OCI-LY1 (cell line): ENCODE measurements at regions not wholly inside any gene's neighbourhood (a gene's known extent, or its start where the extent isn't known, plus 50 kb on each side); places are given as distances from the start of the nearest gene placed in this dataset.

Experiments
- H2AFZ ChIP-seq: fragments of 200-600 bp; sonication (generic), shearing (Covaris generic); 2 replicates; pipeline ENCODE4 v1.6.0; 2014; ENCODE audit warnings: antibody characterized with exemption, mild to moderate bottlenecking, low read length
- H3F3A ChIP-seq: fragments of 200-600 bp; sonication (generic), shearing (Covaris generic); 2 replicates; pipeline ENCODE4 v1.6.0; 2014; ENCODE audit warnings: mild to moderate bottlenecking, antibody characterized with exemption, low read length, moderate library complexity; ENCODE audit not compliant: insufficient read depth
- H3K27ac ChIP-seq: fragments of 200-600 bp; sonication (generic); 2 replicates; pipeline ENCODE4 v1.5.1; 2014; ENCODE audit warnings: low read length, mixed run types, mild to moderate bottlenecking, low read depth; ENCODE audit not compliant: poor library complexity, severe bottlenecking
- H3K27me3 ChIP-seq: fragments of 200-600 bp; sonication (generic); 2 replicates; pipeline ENCODE4 v1.6.0; 2014; ENCODE audit warnings: antibody characterized with exemption, mild to moderate bottlenecking, low read length, moderate library complexity; ENCODE audit not compliant: insufficient read depth
- H3K36me3 ChIP-seq: fragments of 200-600 bp; sonication (generic); 2 replicates; pipeline ENCODE4 v1.6.1; 2014; ENCODE audit warnings: mild to moderate bottlenecking, antibody characterized with exemption, low read length, moderate library complexity, mixed read lengths; ENCODE audit not compliant: insufficient read depth
- H3K4me1 ChIP-seq: fragments of 200-600 bp; sonication (generic); 2 replicates; pipeline ENCODE4 v1.5.1; 2014; ENCODE audit warnings: mild to moderate bottlenecking, low read length, moderate library complexity; ENCODE audit not compliant: insufficient read depth, severe bottlenecking
- H3K4me2 ChIP-seq: fragments of 200-600 bp; sonication (generic), shearing (Covaris generic); 2 replicates; pipeline ENCODE4 v1.6.1; 2014; ENCODE audit warnings: low read length
- H3K4me3 ChIP-seq: fragments of 200-600 bp; sonication (generic); 2 replicates; pipeline ENCODE4 v1.5.1; 2014; ENCODE audit warnings: low read length, low read depth, mild to moderate bottlenecking, mixed read lengths; ENCODE audit not compliant: poor library complexity, severe bottlenecking
- H3K79me2 ChIP-seq: fragments of 200-600 bp; shearing (Covaris generic); 2 replicates; pipeline ENCODE4 v1.6.1; 2016; ENCODE audit warnings: mixed run types, low read length, mixed read lengths; ENCODE audit not compliant: insufficient read depth
- H3K9ac ChIP-seq: fragments of 200-600 bp; sonication (generic), shearing (Covaris generic); 2 replicates; pipeline ENCODE4 v1.6.1; 2014; ENCODE audit warnings: mild to moderate bottlenecking, low read length, mixed read lengths
- H3K9me2 ChIP-seq: fragments of 200-600 bp; sonication (generic), shearing (Covaris generic); 2 replicates; pipeline ENCODE4 v1.6.1; 2014; ENCODE audit warnings: low read depth, mild to moderate bottlenecking, low read length, mixed read lengths
- H3K9me3 ChIP-seq: fragments of 200-600 bp; shearing (Covaris generic); 2 replicates; pipeline ENCODE4 v1.6.1; 2014; ENCODE audit warnings: low read length, mixed read lengths
- H4K20me1 ChIP-seq: fragments of 200-600 bp; sonication (generic), shearing (Covaris generic); 2 replicates; pipeline ENCODE4 v1.6.0; 2016; ENCODE audit warnings: mild to moderate bottlenecking, low read length; ENCODE audit not compliant: insufficient read depth
- EZH2 ChIP-seq: fragments of 200-600 bp; sonication (generic), shearing (Covaris generic); IDR thresholded peaks from 2 replicates; pipeline ENCODE4 v1.8.0; 2017; ENCODE audit warnings: borderline replicate concordance, mixed run types, mild to moderate bottlenecking, antibody characterized with exemption, low read length, moderate library complexity, mixed read lengths
- TF ChIP-seq, protein P1 (sequence below): fragments of 200-600 bp; sonication (generic), shearing (Covaris generic); IDR thresholded peaks from 2 replicates; pipeline ENCODE4 v1.5.1; 2017; ENCODE audit warnings: mild to moderate bottlenecking, antibody characterized with exemption, low read length, moderate library complexity, mixed read lengths

DNA sequence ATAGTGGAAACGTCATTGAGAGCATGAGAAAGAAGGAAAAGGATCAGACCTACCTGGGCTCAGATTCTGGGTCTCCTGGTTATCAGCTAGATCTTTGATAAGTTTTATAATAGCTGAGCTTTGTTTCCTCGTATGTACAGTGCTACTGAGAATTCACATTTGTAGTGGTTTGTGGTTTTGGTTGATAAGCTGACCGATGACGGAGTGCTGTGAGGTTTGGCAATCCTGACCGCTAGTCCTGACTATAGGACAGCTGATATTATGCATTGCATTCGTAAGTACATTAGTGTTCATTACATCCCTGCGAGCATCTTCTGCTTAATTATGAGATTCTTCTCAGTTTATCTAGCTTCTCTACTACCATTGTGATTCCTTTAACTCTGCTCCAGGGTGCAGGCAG, 190.7 kb upstream of the SLC27A6 start:
- Histone ChIP-seq H2AFZ (no peak overlapping the region), H3K4me3 (no peak overlapping the region), H4K20me1 (no peaks in the 10 kb centered on the region), H3K4me2 (no peak overlapping the region), H3F3A (no peaks in the 10 kb centered on the region), H3K9me3 (no peaks in the 10 kb centered on the region), H3K9ac (no peak overlapping the region), H3K79me2 (no peaks in the 10 kb centered on the region), H3K36me3 (no peaks in the 10 kb centered on the region), H3K9me2 (no peaks in the 10 kb centered on the region), H3K27ac (no peak overlapping the region), H3K4me1 (no peaks in the 10 kb centered on the region), H3K27me3 (no peaks in the 10 kb centered on the region)
- TF ChIP-seq, protein P1, sequence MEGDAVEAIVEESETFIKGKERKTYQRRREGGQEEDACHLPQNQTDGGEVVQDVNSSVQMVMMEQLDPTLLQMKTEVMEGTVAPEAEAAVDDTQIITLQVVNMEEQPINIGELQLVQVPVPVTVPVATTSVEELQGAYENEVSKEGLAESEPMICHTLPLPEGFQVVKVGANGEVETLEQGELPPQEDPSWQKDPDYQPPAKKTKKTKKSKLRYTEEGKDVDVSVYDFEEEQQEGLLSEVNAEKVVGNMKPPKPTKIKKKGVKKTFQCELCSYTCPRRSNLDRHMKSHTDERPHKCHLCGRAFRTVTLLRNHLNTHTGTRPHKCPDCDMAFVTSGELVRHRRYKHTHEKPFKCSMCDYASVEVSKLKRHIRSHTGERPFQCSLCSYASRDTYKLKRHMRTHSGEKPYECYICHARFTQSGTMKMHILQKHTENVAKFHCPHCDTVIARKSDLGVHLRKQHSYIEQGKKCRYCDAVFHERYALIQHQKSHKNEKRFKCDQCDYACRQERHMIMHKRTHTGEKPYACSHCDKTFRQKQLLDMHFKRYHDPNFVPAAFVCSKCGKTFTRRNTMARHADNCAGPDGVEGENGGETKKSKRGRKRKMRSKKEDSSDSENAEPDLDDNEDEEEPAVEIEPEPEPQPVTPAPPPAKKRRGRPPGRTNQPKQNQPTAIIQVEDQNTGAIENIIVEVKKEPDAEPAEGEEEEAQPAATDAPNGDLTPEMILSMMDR, result no peak
- TF ChIP-seq EZH2, result no peak

DNA sequence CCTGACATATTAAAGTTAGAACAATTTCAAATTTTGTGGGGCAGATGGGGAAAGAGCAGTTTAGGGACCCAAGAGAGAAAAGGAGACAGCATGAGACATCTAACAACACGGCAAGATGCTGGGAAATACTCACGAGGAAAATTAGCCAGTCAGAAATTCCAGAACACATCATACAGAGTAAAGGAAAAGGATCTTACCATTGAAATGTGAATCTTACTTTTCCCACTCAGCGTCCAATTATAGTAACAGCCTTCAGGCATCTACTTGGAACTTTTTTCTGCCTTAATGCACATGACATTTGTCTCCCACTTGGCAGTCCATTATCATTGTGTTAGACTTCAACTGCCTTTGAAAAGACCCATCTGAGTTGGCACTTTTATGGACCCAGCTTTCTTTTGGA, 189.7 kb upstream of the SLC27A6 start:
- no peaks in the 10 kb centered on the region for H3K27me3 ChIP-seq
- no peak overlapping the region for H3K9ac ChIP-seq
- no peaks in the 10 kb centered on the region for H4K20me1 ChIP-seq
- H3K4me1 ChIP-seq, result no peaks in the 10 kb centered on the region
- no peak overlapping the region for H2AFZ ChIP-seq
- H3K27ac ChIP-seq, result no peak overlapping the region
- H3F3A ChIP-seq, result no peaks in the 10 kb centered on the region
- H3K36me3 ChIP-seq, result no peaks in the 10 kb centered on the region
- no peaks in the 10 kb centered on the region for H3K79me2 ChIP-seq
- no peak overlapping the region for H3K4me3 ChIP-seq
- TF ChIP-seq, protein P1, result no peak
- no peaks in the 10 kb centered on the region for H3K9me2 ChIP-seq
- H3K4me2 ChIP-seq, result no peak overlapping the region
- no peaks in the 10 kb centered on the region for H3K9me3 ChIP-seq

GRCh38 chr5:128777052-128777451, 188.2 kb upstream of the SLC27A6 start:
- Histone ChIP-seq H3K9me2 (no peaks in the 10 kb centered on the region), H3F3A (no peaks in the 10 kb centered on the region), H3K79me2 (no peaks in the 10 kb centered on the region), H3K27me3 (no peaks in the 10 kb centered on the region), H3K36me3 (no peaks in the 10 kb centered on the region), H3K9ac (no peak overlapping the region), H2AFZ (no peak overlapping the region), H3K9me3 (no peaks in the 10 kb centered on the region), H3K4me3 (no peak overlapping the region), H3K4me2 (no peak overlapping the region), H4K20me1 (no peaks in the 10 kb centered on the region), H3K27ac (no peak overlapping the region), H3K4me1 (no peaks in the 10 kb centered on the region)
- no peak for TF ChIP-seq EZH2
- TF ChIP-seq, protein P1, result no peak
